ENCODE measurements at regions not wholly inside any gene's neighbourhood (a gene's known extent, or its start where the extent isn't known, plus 50 kb on each side); places are given as distances from the start of the nearest gene placed in this dataset.

DNA sequence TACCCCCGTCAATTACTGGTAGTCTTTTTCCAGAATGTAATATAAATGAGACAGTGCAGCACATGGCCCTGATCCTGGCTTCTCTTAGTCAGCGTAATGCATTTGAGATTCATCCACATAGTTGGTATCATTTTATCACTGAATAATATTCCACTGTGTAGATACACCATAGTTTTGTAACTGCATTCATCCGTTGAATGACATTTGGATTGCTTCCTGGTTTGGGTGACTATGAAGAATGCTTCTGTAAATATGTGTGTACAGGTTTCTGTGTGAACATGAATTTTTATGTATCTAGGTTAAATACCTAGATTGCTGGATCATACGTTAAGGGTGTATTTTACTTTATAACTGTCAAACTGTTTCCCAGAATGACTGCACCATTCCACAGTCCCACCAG, 62.6 kb upstream of the STMND1 start:
- no peak overlapping the region for H2AFZ ChIP-seq (ENCODE audit: low read depth, low read length)
- H2AK5ac ChIP-seq (ENCODE audit: low read length, severe bottlenecking) = no peak overlapping the region
- no peak overlapping the region for H3K4me2 ChIP-seq (ENCODE audit: low read length, poor library complexity, severe bottlenecking)
- no peak overlapping the region for H2BK120ac ChIP-seq (ENCODE audit: low read depth, low read length)
- no peak overlapping the region for H3K27ac ChIP-seq (ENCODE audit: low read length, poor library complexity, severe bottlenecking)
- no peak overlapping the region for H3K4ac ChIP-seq (ENCODE audit: low read depth in 1 of 2, low read length in 2 of 2)
- H3K23ac ChIP-seq (ENCODE audit: low read length in 2 of 2) = no peak overlapping the region
- H3K9me3 ChIP-seq (ENCODE audit: control insufficient read depth, low read length) = no peaks in the 10 kb centered on the region
- H4K91ac ChIP-seq (ENCODE audit: low read length) = no peak overlapping the region
- H3K18ac ChIP-seq (ENCODE audit: low read depth in 1 of 2, low read length in 2 of 2) = no peak overlapping the region
- no peak overlapping the region for H2BK5ac ChIP-seq (ENCODE audit: low read depth, low read length, poor library complexity, severe bottlenecking)
- DNase-seq = no peak
- H3K27me3 ChIP-seq (ENCODE audit: control insufficient read depth in 1 of 2, insufficient read depth in 1 of 2, low read length in 2 of 2) = no peaks in the 10 kb centered on the region
- WGBS = 100% methylated on average over 2 of the region's 4 CpGs
- no peak overlapping the region for H3K9ac ChIP-seq (ENCODE audit: low read length)
- no peak overlapping the region for H4K8ac ChIP-seq (ENCODE audit: low read length)
- H3K36me3 ChIP-seq (ENCODE audit: control insufficient read depth in 1 of 2, insufficient read depth in 2 of 2, low read depth in 1 of 2, low read length in 2 of 2) = no peaks in the 10 kb centered on the region
- H3K79me1 ChIP-seq (replicated peaks; ENCODE audit: low read length, poor library complexity, severe bottlenecking) = no peaks in the 10 kb centered on the region
- peaks cover 3% of the 10 kb centered on the region for H3K4me1 ChIP-seq (ENCODE audit: control insufficient read depth, insufficient read depth, low read depth, low read length)
- H3K4me3 ChIP-seq (ENCODE audit: insufficient read depth in 1 of 2, low read depth in 1 of 2, low read length in 2 of 2) = no peak overlapping the region
- H2BK12ac ChIP-seq (ENCODE audit: low read length in 2 of 2) = no peak overlapping the region
- H3K14ac ChIP-seq (ENCODE audit: low read length in 2 of 2) = no peak overlapping the region
- H2BK15ac ChIP-seq (ENCODE audit: low read depth, poor library complexity, severe bottlenecking) = no peak overlapping the region

DNA sequence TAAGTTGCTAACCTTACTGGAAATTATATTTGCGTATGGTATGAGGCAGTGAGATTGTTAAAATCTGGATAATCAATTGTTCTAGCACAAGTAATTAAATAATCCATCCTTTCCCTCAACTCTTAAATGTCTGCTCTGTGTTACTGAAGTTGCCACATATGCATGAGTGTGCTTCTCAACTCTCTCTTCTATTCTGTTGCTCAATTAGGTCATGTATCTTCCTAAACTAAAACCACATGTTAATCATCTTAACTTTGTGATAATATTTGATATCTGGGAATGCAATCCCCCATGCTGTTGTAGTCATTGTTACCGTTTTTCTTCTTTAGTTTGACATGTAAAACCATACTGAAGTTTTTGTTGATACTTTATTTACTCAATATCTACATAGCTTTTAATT, 63.5 kb upstream of the STMND1 start:
- peak overlapping the region; percentile 30 for H3K9ac ChIP-seq (ENCODE audit: low read length)
- no peak overlapping the region for H2BK5ac ChIP-seq (ENCODE audit: low read depth, low read length, poor library complexity, severe bottlenecking)
- no CpG with 5 or more reads among the region's 2 CpGs for WGBS
- no peak overlapping the region for H2BK120ac ChIP-seq (ENCODE audit: low read depth, low read length)
- H3K4me1 ChIP-seq (ENCODE audit: control insufficient read depth, insufficient read depth, low read depth, low read length) = peaks cover 5% of the 10 kb centered on the region
- no peaks in the 10 kb centered on the region for H3K36me3 ChIP-seq (ENCODE audit: control insufficient read depth in 1 of 2, insufficient read depth in 2 of 2, low read depth in 1 of 2, low read length in 2 of 2)
- no peaks in the 10 kb centered on the region for H3K9me3 ChIP-seq (ENCODE audit: control insufficient read depth, low read length)
- H3K27ac ChIP-seq (ENCODE audit: low read length, poor library complexity, severe bottlenecking) = no peak overlapping the region
- H3K4me3 ChIP-seq (ENCODE audit: insufficient read depth in 1 of 2, low read depth in 1 of 2, low read length in 2 of 2) = no peak overlapping the region
- no peaks in the 10 kb centered on the region for H3K27me3 ChIP-seq (ENCODE audit: control insufficient read depth in 1 of 2, insufficient read depth in 1 of 2, low read length in 2 of 2)
- no peak overlapping the region for H4K91ac ChIP-seq (ENCODE audit: low read length)
- H4K8ac ChIP-seq (ENCODE audit: low read length) = no peak overlapping the region
- peak; percentile 44 for DNase-seq
- H3K14ac ChIP-seq (ENCODE audit: low read length in 2 of 2) = no peak overlapping the region
- no peak overlapping the region for H3K4ac ChIP-seq (ENCODE audit: low read depth in 1 of 2, low read length in 2 of 2)
- H3K4me2 ChIP-seq (ENCODE audit: low read length, poor library complexity, severe bottlenecking) = no peak overlapping the region
- H3K18ac ChIP-seq (ENCODE audit: low read depth in 1 of 2, low read length in 2 of 2) = no peak overlapping the region
- no peak overlapping the region for H2AFZ ChIP-seq (ENCODE audit: low read depth, low read length)
- H2BK12ac ChIP-seq (ENCODE audit: low read length in 2 of 2) = no peak overlapping the region
- H3K79me1 ChIP-seq (replicated peaks; ENCODE audit: low read length, poor library complexity, severe bottlenecking) = no peaks in the 10 kb centered on the region
- H2AK5ac ChIP-seq (ENCODE audit: low read length, severe bottlenecking) = no peak overlapping the region
- no peak overlapping the region for H3K23ac ChIP-seq (ENCODE audit: low read length in 2 of 2)
- no peak overlapping the region for H2BK15ac ChIP-seq (ENCODE audit: low read depth, poor library complexity, severe bottlenecking)

GRCh38 chr6:17036065-17036393, 65.8 kb upstream of the STMND1 start:
- Histone ChIP-seq H2AFZ (ENCODE audit: low read depth, low read length) (no peak overlapping the region), H4K91ac (ENCODE audit: low read length) (no peak overlapping the region), H2BK15ac (ENCODE audit: low read depth, poor library complexity, severe bottlenecking) (no peak overlapping the region), H3K4ac (ENCODE audit: low read depth in 1 of 2, low read length in 2 of 2) (no peak overlapping the region), H4K8ac (ENCODE audit: low read length) (no peak overlapping the region), H3K79me1 (replicated peaks; ENCODE audit: low read length, poor library complexity, severe bottlenecking) (no peaks in the 10 kb centered on the region), H2BK12ac (ENCODE audit: low read length in 2 of 2) (no peak overlapping the region), H2BK5ac (ENCODE audit: low read depth, low read length, poor library complexity, severe bottlenecking) (no peak overlapping the region), H3K4me3 (ENCODE audit: insufficient read depth in 1 of 2, low read depth in 1 of 2, low read length in 2 of 2) (no peak overlapping the region), H2BK120ac (ENCODE audit: low read depth, low read length) (no peak overlapping the region), H3K18ac (ENCODE audit: low read depth in 1 of 2, low read length in 2 of 2) (no peak overlapping the region), H3K36me3 (ENCODE audit: control insufficient read depth in 1 of 2, insufficient read depth in 2 of 2, low read depth in 1 of 2, low read length in 2 of 2) (no peaks in the 10 kb centered on the region), H3K27ac (ENCODE audit: low read length, poor library complexity, severe bottlenecking) (peak overlapping the region; percentile 83), H3K4me2 (ENCODE audit: low read length, poor library complexity, severe bottlenecking) (no peak overlapping the region), H3K23ac (ENCODE audit: low read length in 2 of 2) (no peak overlapping the region), H3K27me3 (ENCODE audit: control insufficient read depth in 1 of 2, insufficient read depth in 1 of 2, low read length in 2 of 2) (no peaks in the 10 kb centered on the region), H3K9ac (ENCODE audit: low read length) (no peak overlapping the region), H3K9me3 (ENCODE audit: control insufficient read depth, low read length) (no peaks in the 10 kb centered on the region), H2AK5ac (ENCODE audit: low read length, severe bottlenecking) (peak overlapping the region; percentile 18), H3K4me1 (ENCODE audit: control insufficient read depth, insufficient read depth, low read depth, low read length) (peaks cover 9% of the 10 kb centered on the region), H3K14ac (ENCODE audit: low read length in 2 of 2) (peak overlapping the region in 1 of 2 experiments; percentile 13)
- DNase-seq = no peak
- WGBS = 81% methylated on average over 5 of the region's 5 CpGs

- Histone ChIP-seq H2BK5ac (ENCODE audit: low read depth, low read length, poor library complexity, severe bottlenecking) (no peak overlapping the region), H3K79me1 (replicated peaks; ENCODE audit: low read length, poor library complexity, severe bottlenecking) (no peaks in the 10 kb centered on the region), H3K9ac (ENCODE audit: low read length) (no peak overlapping the region), H2BK15ac (ENCODE audit: low read depth, poor library complexity, severe bottlenecking) (no peak overlapping the region), H2AFZ (ENCODE audit: low read depth, low read length) (no peak overlapping the region), H3K4me1 (ENCODE audit: control insufficient read depth, insufficient read depth, low read depth, low read length) (peaks cover 9% of the 10 kb centered on the region), H3K23ac (ENCODE audit: low read length in 2 of 2) (no peak overlapping the region), H3K4me3 (ENCODE audit: insufficient read depth in 1 of 2, low read depth in 1 of 2, low read length in 2 of 2) (no peak overlapping the region), H3K18ac (ENCODE audit: low read depth in 1 of 2, low read length in 2 of 2) (no peak overlapping the region), H2BK12ac (ENCODE audit: low read length in 2 of 2) (no peak overlapping the region), H4K8ac (ENCODE audit: low read length) (no peak overlapping the region), H4K91ac (ENCODE audit: low read length) (no peak overlapping the region), H3K27ac (ENCODE audit: low read length, poor library complexity, severe bottlenecking) (peak overlapping the region; percentile 83), H3K27me3 (ENCODE audit: control insufficient read depth in 1 of 2, insufficient read depth in 1 of 2, low read length in 2 of 2) (no peaks in the 10 kb centered on the region), H2BK120ac (ENCODE audit: low read depth, low read length) (no peak overlapping the region), H2AK5ac (ENCODE audit: low read length, severe bottlenecking) (no peak overlapping the region), H3K4me2 (ENCODE audit: low read length, poor library complexity, severe bottlenecking) (peak overlapping the region; percentile 24), H3K36me3 (ENCODE audit: control insufficient read depth in 1 of 2, insufficient read depth in 2 of 2, low read depth in 1 of 2, low read length in 2 of 2) (no peaks in the 10 kb centered on the region), H3K4ac (ENCODE audit: low read depth in 1 of 2, low read length in 2 of 2) (peak overlapping the region in 1 of 2 experiments; percentile 43), H3K14ac (ENCODE audit: low read length in 2 of 2) (peak overlapping the region in 1 of 2 experiments; percentile 96), H3K9me3 (ENCODE audit: control insufficient read depth, low read length) (no peaks in the 10 kb centered on the region)
- DNase-seq = no peak
- WGBS = 86% methylated on average over 6 of the region's 8 CpGs
Measured at GRCh38 chr6:17035257-17036064, 66.4 kb upstream of the STMND1 start.

Data from mesenchymal stem cell (in vitro differentiated cells and primary cell).